Smooth muscle cell (in vitro differentiated cells): ENCODE measurements at regions not wholly inside any gene's neighbourhood (a gene's known extent, or its start where the extent isn't known, plus 50 kb on each side); places are given as distances from the start of the nearest gene placed in this dataset.
"Not testable (repeated sequence)": the region's sequence is repeated elsewhere in the genome, so short reads cannot be mapped to it uniquely, and the experiment has no call there.

Source experiments
- DNase-seq: peaks from one replicate; lab custom pipeline; 2025; ENCODE audit not compliant: unreplicated experiment; lab: John Stamatoyannopoulos, UW
- H2AFZ ChIP-seq: fragments of 200-600 bp; sonication (generic); 2 replicates; pipeline ENCODE4 v1.6.0; 2016; ENCODE audit warnings: antibody characterized with exemption, low read depth, mild to moderate bottlenecking
- H3F3A ChIP-seq: fragments of 200-600 bp; sonication (generic); 2 replicates; pipeline ENCODE4 v1.6.0; 2017; ENCODE audit warnings: antibody characterized with exemption, low read depth
- H3K27ac ChIP-seq: fragments of 200-600 bp; sonication (generic); 2 replicates; pipeline ENCODE4 v1.5.1; 2016; ENCODE audit warnings: low read depth, mild to moderate bottlenecking
- H3K27me3 ChIP-seq: fragments of 200-600 bp; sonication (generic); 2 replicates; pipeline ENCODE4 v1.6.1; 2016; ENCODE audit warnings: low read depth, mild to moderate bottlenecking
- H3K36me3 ChIP-seq: fragments of 200-600 bp; sonication (generic); 2 replicates; pipeline ENCODE4 v1.5.1; 2016; ENCODE audit warnings: low read depth
- H3K4me1 ChIP-seq: fragments of 200-600 bp; sonication (generic); 2 replicates; pipeline ENCODE4 v1.5.1; 2016; ENCODE audit warnings: low read depth
- H3K4me2 ChIP-seq: fragments of 200-600 bp; sonication (generic); 2 replicates; pipeline ENCODE4 v1.6.0; 2016; ENCODE audit warnings: mild to moderate bottlenecking
- H3K4me3 ChIP-seq: fragments of 200-600 bp; sonication (generic); 2 replicates; pipeline ENCODE4 v1.5.1; 2016; ENCODE audit warnings: mild to moderate bottlenecking
- H3K79me2 ChIP-seq: fragments of 200-600 bp; sonication (generic); 2 replicates; pipeline ENCODE4 v1.6.0; 2016; ENCODE audit warnings: low read depth, mild to moderate bottlenecking
- H3K9ac ChIP-seq: fragments of 200-600 bp; sonication (generic); 2 replicates; pipeline ENCODE4 v1.6.0; 2016; ENCODE audit warnings: low read depth
- H3K9me3 ChIP-seq: fragments of 200-600 bp; sonication (generic); replicated peaks from 2 replicates; pipeline ENCODE4 v1.5.1; 2016; ENCODE audit warnings: low read depth
- H4K20me1 ChIP-seq: fragments of 200-600 bp; sonication (generic); 2 replicates; pipeline ENCODE4 v1.6.0; 2016; ENCODE audit warnings: low read depth
- CTCF ChIP-seq: fragments of 200-600 bp; sonication (generic); IDR thresholded peaks from 2 replicates; pipeline ENCODE4 v1.5.1; 2017; ENCODE audit warnings: borderline replicate concordance, mild to moderate bottlenecking, antibody characterized with exemption; ENCODE audit not compliant: insufficient read depth, poor library complexity, severe bottlenecking
- WGBS: methylation state at CpG from one replicate; pipeline ENCODE4 v1.1.7; 2016; ENCODE audit warnings: low lambda C conversion rate; 5-methylcytosine and 5-hydroxymethylcytosine counted together

DNA sequence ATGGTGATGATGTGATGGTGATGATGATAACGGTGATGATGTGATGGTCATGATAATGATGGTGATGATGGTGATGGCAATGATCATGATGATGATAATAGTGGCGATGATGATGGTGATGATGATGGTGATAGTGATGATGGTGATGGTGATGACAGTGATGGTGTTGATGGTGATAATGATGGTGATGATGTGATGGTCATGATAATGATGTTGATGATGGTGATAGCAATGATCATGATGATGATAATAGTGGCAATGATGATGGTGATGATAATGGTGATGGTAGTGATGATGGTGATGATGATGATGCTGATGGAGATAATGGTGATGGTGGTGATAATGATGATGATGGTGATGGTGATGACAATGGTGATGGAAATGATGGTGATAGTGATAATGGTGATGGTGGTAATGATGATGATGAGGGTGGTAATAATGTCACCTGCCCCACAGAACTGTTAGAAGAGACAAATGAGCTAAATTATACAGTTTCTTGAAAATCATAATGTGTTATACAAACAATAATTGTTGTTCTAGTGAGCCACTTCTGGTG, 289.9 kb downstream of the ASMT start:
- WGBS: 84% methylated on average over 2 of the region's 2 CpGs

GRCh38 chrX:1906028-1906427, 291.2 kb downstream of the ASMT start:
- Histone ChIP-seq H3K9ac (no peak overlapping the region), H3F3A (no peaks in the 10 kb centered on the region)
- TF ChIP-seq CTCF: no peak

More for the DNA sequence above, 289.9 kb downstream of the ASMT start:
- TF ChIP-seq CTCF: no peak
- H2AFZ ChIP-seq: no peak overlapping the region
- no peaks in the 10 kb centered on the region for H4K20me1 ChIP-seq
- no peaks in the 10 kb centered on the region for H3K27me3 ChIP-seq
- H3K4me2 ChIP-seq: no peak overlapping the region
- no peaks in the 10 kb centered on the region for H3K4me1 ChIP-seq
- no peak overlapping the region for H3K9ac ChIP-seq
- no peaks in the 10 kb centered on the region for H3F3A ChIP-seq
- H3K79me2 ChIP-seq: no peaks in the 10 kb centered on the region
- no peak for DNase-seq
- H3K4me3 ChIP-seq: no peak overlapping the region
- H3K9me3 ChIP-seq: no peaks in the 10 kb centered on the region
- no peak overlapping the region for H3K27ac ChIP-seq
- H3K36me3 ChIP-seq: no peaks in the 10 kb centered on the region

DNA sequence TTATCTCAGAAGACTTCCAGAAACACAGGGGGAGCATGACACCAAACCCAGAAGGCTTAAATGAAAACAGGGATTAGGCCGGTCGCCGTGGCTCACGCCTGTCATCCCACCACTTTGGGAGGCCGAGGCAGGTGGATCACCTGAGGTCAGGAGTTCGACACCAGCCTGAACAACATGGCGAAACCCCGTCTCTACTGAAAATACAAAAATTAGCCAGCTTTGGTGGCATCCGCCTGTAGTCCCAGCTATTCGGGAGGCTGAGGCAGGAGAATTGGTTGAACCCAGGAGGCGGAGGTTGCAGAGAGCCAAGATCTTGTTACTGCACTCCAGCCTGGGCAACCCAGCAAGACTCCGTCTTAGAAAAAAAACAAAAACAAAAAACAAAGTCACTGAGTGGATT, 294.1 kb downstream of the ASMT start:
- not testable (repeated sequence) for H4K20me1 ChIP-seq, H3K9me3 ChIP-seq, H3K9ac ChIP-seq, H3K4me1 ChIP-seq, H3K4me2 ChIP-seq, H3K36me3 ChIP-seq, H3K79me2 ChIP-seq, H3K27ac ChIP-seq, H3F3A ChIP-seq, DNase-seq, H2AFZ ChIP-seq, H3K4me3 ChIP-seq
- H3K27me3 ChIP-seq: peaks cover 11% of the 10 kb centered on the region
- WGBS: 86% methylated on average over 12 of the region's 12 CpGs

More at GRCh38 chrX:1906028-1906427, 291.2 kb downstream of the ASMT start:
- H2AFZ ChIP-seq: no peak overlapping the region
- H3K27ac ChIP-seq: no peak overlapping the region
- no peak overlapping the region for H3K4me2 ChIP-seq
- H3K36me3 ChIP-seq: no peaks in the 10 kb centered on the region
- peaks cover 3% of the 10 kb centered on the region for H3K27me3 ChIP-seq
- no peak overlapping the region for H3K4me3 ChIP-seq
- H3K79me2 ChIP-seq: no peaks in the 10 kb centered on the region
- H3K4me1 ChIP-seq: no peaks in the 10 kb centered on the region
- no peaks in the 10 kb centered on the region for H4K20me1 ChIP-seq
- H3K9me3 ChIP-seq: no peaks in the 10 kb centered on the region
- DNase-seq: no peak

DNA sequence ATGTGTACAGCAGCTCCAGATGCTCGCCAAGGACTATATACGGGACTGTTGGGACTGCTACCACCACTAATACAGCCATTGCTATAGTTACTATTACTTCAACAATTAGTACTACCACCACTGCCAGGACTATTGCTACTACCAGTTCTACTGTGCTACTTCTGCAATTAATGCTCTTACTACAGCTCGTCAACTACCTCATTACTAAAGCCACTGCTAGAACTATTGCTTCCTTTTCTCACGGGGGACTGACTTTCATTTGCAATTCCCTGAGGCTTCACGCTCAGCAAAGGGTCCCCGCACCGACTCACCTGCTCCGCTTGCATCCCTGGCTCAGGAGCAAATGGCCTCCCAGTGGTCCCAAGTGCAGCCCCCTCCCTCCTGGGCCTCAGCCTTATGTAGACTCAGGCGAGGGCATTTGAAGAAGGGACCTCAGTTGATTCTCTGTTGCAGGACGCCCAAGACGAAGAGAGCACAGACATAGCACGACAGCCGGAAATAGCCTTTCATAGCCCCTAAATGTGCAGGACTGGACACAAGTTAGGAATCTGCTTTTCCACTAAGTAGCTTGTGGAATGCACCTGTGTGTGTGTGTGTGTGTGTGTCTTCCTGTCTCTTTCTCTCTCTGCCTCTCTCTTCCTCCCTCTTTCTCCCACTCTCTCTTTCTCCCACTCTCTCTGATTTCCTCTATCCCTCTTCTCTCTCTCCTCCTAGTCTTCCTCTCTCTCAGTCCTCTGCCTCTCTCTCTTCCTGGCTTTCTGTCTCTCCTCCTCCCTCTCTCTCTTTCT, 294.8 kb downstream of the ASMT start:
- H3K79me2 ChIP-seq: no peaks in the 10 kb centered on the region
- no peaks in the 10 kb centered on the region for H4K20me1 ChIP-seq
- H3K4me3 ChIP-seq: no peak overlapping the region
- no peak for TF ChIP-seq CTCF
- H3K36me3 ChIP-seq: no peaks in the 10 kb centered on the region
- no peaks in the 10 kb centered on the region for H3K9me3 ChIP-seq
- H3F3A ChIP-seq: no peaks in the 10 kb centered on the region
- no peak overlapping the region for H3K4me2 ChIP-seq
- H2AFZ ChIP-seq: no peak overlapping the region
- H3K9ac ChIP-seq: no peak overlapping the region
- H3K27me3 ChIP-seq: peaks cover 11% of the 10 kb centered on the region
- H3K4me1 ChIP-seq: no peaks in the 10 kb centered on the region
- WGBS: 73% methylated on average over 13 of the region's 13 CpGs
- H3K27ac ChIP-seq: no peak overlapping the region
- DNase-seq: no peak
